Medulla oblongata (tissue), 1 donor: ENCODE measurements at regions not wholly inside any gene's neighbourhood (a gene's known extent, or its start where the extent isn't known, plus 50 kb on each side); places are given as distances from the start of the nearest gene placed in this dataset.

Experiments
- DNase-seq: peaks from one replicate; pipeline ENCODE4 v3.0.0-alpha.2; 2015; ENCODE audit errors: extremely low spot score

DNA sequence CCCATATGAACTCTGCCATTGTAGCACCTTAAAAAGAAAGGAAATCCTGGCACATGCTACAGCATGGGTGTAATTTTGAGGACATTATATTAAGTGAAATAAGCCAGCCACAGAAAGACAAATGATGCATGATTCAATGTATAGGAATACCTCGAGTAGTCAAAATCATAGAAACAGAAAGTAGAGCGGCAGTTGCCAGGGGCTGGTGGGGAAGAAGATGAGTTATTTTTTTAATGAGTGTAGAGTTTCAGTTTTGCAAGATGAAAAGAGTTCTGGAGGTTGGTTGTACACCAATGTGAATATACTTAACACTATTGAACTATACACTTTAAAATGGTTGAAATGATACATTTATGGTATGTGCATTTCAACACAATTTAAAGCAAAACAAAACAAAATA is 133.0 kb downstream of the ZDHHC21 start:
- DNase-seq, result no peak

GRCh38 chr9:14554886-14555285 is 138.3 kb downstream of the ZDHHC21 start:
- DNase-seq, result no peak

GRCh38 chr9:14547245-14548060 is 145.8 kb downstream of the ZDHHC21 start:
- no peak for DNase-seq

- DNase-seq, result no peak
Measured at GRCh38 chr9:14546693-14547092, 146.5 kb downstream of the ZDHHC21 start.

DNA sequence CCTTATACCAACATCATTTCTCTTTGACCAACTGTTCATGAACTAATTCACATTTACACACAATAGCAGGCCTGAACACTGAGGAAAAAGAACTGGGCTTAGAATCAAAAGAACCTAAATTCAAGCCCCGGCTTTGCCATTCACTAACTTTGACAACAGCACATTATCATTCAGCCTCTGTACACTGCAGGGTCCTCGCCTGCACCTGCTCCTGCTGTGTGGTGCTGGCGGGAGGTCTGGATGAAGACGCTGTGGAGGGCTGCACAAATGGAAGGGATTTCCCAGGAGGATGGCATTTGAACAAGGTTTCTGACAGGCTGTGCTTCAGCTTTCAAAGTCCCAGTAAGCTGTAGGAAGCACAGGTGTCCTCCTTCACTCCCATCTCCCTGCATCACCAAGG is 151.2 kb downstream of the ZDHHC21 start:
- DNase-seq, result no peak

GRCh38 chr9:14538526-14538925 is 154.7 kb downstream of the ZDHHC21 start:
- DNase-seq, result no peak

GRCh38 chr9:14535161-14535955 is 157.9 kb downstream of the ZDHHC21 start:
- DNase-seq, result no peak

DNA sequence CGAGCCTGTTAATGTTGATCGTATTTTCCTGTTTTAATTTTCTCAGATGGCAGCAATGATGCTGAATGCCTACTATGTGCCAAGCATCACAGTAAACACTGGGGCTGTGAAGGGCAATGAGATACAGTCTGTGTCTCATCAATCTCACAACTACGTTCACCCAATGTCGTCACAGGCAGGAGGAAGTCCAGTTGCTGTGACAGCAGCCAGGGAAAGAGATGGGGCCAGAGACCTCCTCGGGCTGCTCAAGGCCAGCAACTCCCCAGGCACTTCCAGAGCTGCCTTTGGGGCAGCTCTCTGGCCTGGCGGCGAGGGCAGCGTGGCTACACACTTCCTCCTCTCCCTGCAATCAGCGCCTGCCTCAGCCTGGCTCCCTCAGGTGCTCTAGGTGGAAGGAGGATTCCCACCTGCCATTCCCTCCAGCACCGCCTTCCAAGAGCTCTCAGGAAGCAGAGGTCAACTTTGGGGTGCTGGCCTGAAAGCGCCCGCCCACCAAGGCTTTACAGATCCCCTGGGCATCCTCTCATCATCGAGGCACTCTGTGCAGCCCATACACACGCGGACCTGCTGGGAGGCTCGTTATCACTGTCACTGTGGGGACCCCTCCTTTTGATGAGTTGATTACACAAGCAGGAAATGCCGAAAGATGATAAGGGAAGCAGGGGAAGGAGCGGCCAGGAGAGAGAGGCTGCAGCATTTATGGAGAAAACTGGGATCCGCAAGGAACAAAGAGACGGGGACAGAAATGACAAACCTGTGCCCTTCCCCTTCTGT is 159.2 kb downstream of the ZDHHC21 start:
- no peak for DNase-seq

- DNase-seq, result no peak
Measured at GRCh38 chr9:14532456-14533115, 160.6 kb downstream of the ZDHHC21 start.

- DNase-seq, result no peak
Measured at GRCh38 chr9:14531341-14532269, 161.6 kb downstream of the ZDHHC21 start.

- DNase-seq, result peak; percentile 11
Measured at GRCh38 chr9:14530841-14531240, 162.4 kb downstream of the ZDHHC21 start.

DNA sequence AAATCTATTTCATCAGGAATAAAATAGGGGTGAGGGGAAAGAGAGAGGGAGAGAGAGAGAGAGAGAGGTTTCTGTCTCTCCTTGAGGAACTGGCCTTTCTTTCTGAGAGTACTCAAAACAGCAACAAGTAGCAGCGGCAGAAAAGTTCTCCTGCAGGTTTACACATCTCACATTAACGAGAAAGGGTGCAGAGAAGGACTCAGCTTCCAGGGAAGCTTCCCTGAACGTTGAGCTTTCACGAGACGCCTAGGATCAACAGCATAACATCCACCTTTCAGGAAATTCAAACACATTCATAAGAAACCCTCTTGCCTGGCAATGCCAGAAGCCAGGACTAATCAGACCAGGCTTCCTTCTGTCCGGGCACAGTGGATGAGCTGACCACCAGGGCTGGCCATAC is 162.9 kb downstream of the ZDHHC21 start:
- no peak for DNase-seq

DNA sequence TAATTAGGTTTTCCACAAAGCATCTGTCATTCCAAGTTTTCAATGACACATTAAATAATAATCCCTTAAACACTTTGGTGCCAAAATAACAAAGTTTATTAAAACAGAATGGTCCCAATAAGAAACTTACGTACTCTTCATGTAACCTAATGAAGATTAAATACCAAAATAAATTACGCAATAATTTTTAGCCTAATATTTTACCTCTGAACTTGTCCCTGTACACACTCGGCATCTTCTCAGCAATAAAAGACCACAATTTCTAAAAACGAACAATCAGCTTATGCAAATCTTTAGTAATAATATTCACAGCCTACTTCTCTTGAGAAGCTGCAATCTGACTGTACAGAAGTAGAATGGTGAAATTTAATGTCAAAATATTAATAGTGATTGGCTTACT is 163.6 kb downstream of the ZDHHC21 start:
- no peak for DNase-seq

DNA sequence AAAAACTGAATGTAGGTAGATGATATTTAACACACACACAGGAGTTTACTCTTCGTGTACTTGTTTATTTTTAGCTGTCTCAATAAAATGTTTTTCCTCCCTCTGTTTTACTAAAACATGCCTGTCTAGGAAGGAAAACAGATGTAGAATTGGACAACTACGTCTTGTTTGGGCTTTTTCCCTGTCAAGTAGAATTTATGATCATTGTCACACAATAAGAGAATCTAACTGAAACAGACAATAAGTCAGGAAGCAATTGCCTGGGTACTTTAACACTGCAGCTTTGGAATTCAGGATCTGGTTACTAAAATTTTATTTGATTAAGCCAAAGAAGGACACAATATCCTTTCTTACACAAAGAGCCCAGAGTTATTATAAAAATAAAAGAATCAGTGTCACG is 164.2 kb downstream of the ZDHHC21 start:
- DNase-seq, result no peak

DNA sequence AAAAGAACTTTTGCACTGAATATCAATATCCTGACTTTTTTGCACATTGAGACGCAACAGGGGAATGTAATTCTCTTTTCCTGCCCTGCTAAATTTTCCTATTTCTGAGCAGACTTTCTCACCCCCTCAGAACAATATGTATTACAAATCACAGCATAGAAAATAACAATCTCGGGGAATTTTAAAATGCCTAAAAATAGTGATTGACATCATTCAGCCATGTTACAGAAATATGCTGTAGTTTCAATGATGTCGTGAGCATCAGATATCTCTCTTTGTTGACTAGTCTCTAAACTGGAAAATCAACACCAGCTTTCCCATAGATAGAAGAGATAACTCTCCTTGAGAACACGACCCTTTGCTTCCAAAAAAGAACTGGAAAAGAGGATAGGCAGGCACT is 166.7 kb downstream of the ZDHHC21 start:
- DNase-seq, result no peak

DNA sequence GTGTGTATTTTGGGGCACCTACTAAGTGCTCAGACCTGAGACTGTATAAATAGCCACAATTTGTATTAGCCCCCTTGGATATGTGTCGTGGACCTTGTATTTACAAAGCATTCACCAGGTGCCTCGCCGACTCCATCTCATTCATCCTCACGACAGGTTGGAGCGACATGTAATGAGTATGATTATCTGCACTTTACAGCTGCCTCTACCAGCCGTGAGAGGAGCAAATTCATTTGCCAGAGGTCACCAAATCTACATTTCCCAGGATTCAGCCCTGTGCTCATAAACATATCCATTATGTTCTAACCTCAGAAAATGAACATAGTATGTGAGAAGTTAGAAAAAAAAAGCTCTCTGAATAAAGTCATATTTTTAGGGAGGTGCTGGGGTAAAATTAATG is 167.4 kb downstream of the ZDHHC21 start:
- no peak for DNase-seq

GRCh38 chr9:14524873-14525515 is 168.2 kb downstream of the ZDHHC21 start:
- DNase-seq, result no peak

GRCh38 chr9:14523545-14523944 is 169.7 kb downstream of the ZDHHC21 start:
- no peak for DNase-seq

DNA sequence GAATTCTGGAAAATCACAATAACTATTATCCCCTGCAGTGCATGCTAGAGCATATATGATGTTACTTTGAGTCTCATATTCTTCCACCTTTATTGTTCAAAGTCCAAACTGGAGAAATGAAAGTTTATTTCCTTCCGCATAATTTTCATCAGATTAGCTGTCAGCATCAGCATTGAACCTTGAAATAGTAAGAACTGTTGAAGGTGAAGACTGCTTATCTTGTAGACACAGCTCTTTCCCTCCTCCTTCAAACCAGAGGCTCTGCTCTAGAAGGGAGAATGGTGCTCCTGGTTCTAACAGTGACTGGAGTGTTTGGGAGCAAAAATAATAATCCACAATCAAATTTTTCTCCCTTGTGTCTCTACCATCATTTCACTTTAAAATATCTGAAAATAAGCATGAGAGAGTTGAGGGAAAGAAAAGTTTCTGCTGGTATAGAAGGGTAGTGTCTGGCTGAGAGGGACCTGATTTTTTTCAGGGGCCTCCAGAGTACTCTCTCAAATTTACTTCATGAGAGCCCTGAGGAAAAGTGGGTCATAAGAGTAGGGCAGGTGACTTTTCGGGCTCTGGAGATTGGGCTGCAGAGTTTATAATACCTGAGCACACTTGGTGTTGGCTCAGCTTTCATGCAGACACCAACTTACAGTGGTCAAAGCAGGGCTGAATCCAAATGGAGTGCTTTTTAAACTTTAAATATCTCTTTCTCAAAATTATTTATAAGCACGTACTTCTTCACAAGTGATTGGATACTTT is 170.4 kb downstream of the ZDHHC21 start:
- DNase-seq, result no peak
